ENCODE measurements at regions not wholly inside any gene's neighbourhood (a gene's known extent, or its start where the extent isn't known, plus 50 kb on each side); places are given as distances from the start of the nearest gene placed in this dataset.

DNA sequence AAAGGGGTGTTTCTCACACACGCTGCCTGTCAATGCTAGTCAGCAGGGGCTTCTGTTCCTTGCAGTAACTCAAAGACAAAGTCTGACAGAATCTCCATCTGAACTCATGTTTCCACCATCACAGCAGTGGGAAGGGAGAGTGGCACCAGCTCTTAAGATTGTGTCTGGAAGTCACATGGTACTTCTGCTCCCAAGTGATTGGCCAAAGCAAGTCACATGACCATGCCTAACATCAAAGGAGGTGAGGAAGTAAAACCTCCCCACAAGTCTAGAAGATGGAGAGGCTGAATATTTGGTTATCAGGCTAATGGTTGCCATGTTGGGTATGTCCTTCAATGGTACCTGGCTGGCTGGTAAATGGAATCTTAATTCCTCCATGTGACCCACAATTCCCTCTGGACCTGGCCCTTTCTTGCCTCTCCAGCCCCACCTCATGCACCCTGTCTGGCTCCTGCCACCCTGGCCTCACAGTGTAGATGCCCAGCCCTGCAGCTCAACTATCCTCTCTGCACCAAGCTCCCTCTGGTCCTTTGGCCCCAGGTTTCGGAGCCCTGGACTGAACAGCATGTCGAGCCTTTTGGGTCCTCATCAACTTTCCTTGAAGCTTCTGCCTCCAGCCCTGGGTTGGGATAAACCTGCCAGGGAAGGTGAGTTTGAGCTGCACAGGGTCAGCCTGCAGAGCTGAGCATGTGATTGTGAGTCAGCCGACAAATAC, 51.0 kb upstream of the PMEPA1 start:
- TF ChIP-seq, protein P1, sequence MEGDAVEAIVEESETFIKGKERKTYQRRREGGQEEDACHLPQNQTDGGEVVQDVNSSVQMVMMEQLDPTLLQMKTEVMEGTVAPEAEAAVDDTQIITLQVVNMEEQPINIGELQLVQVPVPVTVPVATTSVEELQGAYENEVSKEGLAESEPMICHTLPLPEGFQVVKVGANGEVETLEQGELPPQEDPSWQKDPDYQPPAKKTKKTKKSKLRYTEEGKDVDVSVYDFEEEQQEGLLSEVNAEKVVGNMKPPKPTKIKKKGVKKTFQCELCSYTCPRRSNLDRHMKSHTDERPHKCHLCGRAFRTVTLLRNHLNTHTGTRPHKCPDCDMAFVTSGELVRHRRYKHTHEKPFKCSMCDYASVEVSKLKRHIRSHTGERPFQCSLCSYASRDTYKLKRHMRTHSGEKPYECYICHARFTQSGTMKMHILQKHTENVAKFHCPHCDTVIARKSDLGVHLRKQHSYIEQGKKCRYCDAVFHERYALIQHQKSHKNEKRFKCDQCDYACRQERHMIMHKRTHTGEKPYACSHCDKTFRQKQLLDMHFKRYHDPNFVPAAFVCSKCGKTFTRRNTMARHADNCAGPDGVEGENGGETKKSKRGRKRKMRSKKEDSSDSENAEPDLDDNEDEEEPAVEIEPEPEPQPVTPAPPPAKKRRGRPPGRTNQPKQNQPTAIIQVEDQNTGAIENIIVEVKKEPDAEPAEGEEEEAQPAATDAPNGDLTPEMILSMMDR (IDR thresholded peaks at IDR 0.05; ENCODE audit: low read depth, low read length): no peak
- no peak overlapping the region for H3K4me3 ChIP-seq (ENCODE audit: low read depth, low read length)
- in situ Hi-C loops (cut with HindIII; ENCODE audit: low sequenced_read_pairs): no loop called here
- no peak for DNase-seq (ENCODE audit: low read depth, low spot score)

DNA sequence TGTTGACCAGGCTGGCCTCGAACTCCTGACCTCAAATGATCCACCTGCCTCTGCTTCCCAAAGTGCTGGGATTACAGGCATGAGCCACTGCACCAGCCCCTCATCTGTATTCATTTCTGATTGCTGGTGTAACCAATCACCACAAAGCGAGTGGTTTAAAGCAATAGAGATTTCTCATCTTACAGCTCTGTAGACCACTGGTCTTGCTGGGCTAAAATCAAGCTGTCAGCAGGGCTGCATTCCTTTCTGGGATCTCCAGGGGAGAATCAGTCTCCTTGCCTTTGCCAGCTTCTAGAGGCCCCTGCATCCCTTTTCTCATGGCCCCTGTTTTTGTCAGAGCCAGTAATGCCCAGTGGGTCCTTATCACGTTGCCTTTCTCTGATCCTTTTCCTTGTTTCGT, 49.9 kb upstream of the PMEPA1 start:
- in situ Hi-C loops (cut with HindIII; ENCODE audit: low sequenced_read_pairs): no loop called here
- TF ChIP-seq, protein P1 (IDR thresholded peaks at IDR 0.05; ENCODE audit: low read depth, low read length): no peak
- H3K4me3 ChIP-seq (ENCODE audit: low read depth, low read length): no peak overlapping the region
- DNase-seq (ENCODE audit: low read depth, low spot score): no peak
